T-helper 2 cell treated with Interferon-gamma antibody and Interleukin-4, amounts not matched to agents 100 ng/mL and 5 ng/mL, for 36 hours (primary cell): ENCODE measurements at regions not wholly inside any gene's neighbourhood (a gene's known extent, or its start where the extent isn't known, plus 50 kb on each side); places are given as distances from the start of the nearest gene placed in this dataset.

ENCODE experiments used
- intact Hi-C: fragments of 100-400 bp; cut with micrococcal nuclease; formaldehyde crosslinking; loops from one replicate; pipeline ENCODE4 v1.15.1; 2023

GRCh38 chr2:188850786-188851185, 123.4 kb upstream of the COL3A1 start:
- intact Hi-C loops: no loop called here

GRCh38 chr2:188851311-188851710, 122.9 kb upstream of the COL3A1 start:
- intact Hi-C loops: no loop called here

GRCh38 chr2:188851826-188852225, 122.3 kb upstream of the COL3A1 start:
- intact Hi-C loops: no loop called here

- intact Hi-C loops: no loop called here
These were observed 121.4 kb upstream of the COL3A1 start for GRCh38 chr2:188852772-188853171.

GRCh38 chr2:188853307-188853706, 120.9 kb upstream of the COL3A1 start:
- intact Hi-C loops: no loop called here

- intact Hi-C loops: no loop called here
These were observed 108.5 kb upstream of the COL3A1 start for GRCh38 chr2:188865681-188866080.

GRCh38 chr2:188869550-188869949, 104.6 kb upstream of the COL3A1 start:
- intact Hi-C loops: no loop called here

GRCh38 chr2:188870289-188870688, 103.9 kb upstream of the COL3A1 start:
- intact Hi-C loops: no loop called here

- intact Hi-C loops: no loop called here
These were observed 99.1 kb upstream of the COL3A1 start for GRCh38 chr2:188875104-188875503.

- intact Hi-C loops: no loop called here
These were observed 95.5 kb upstream of the COL3A1 start for GRCh38 chr2:188878716-188879115.

- intact Hi-C loops: no loop called here
These were observed 93.4 kb upstream of the COL3A1 start for GRCh38 chr2:188880740-188881139.

GRCh38 chr2:188881434-188881833, 92.7 kb upstream of the COL3A1 start:
- intact Hi-C loops: no loop called here

- intact Hi-C loops: no loop called here
These were observed 90.1 kb upstream of the COL3A1 start for GRCh38 chr2:188884046-188884445.

- intact Hi-C loops: no loop called here
These were observed 89.7 kb upstream of the COL3A1 start for GRCh38 chr2:188884517-188884916.

GRCh38 chr2:188889187-188889586, 85.0 kb upstream of the COL3A1 start:
- intact Hi-C loops: no loop called here

GRCh38 chr2:188890755-188891154, 83.4 kb upstream of the COL3A1 start:
- intact Hi-C loops: no loop called here

GRCh38 chr2:188892636-188893035, 81.5 kb upstream of the COL3A1 start:
- intact Hi-C loops: no loop called here

- intact Hi-C loops: no loop called here
These were observed 80.2 kb upstream of the COL3A1 start for GRCh38 chr2:188893972-188894371.

GRCh38 chr2:188894979-188895378, 79.2 kb upstream of the COL3A1 start:
- intact Hi-C loops: no loop called here

GRCh38 chr2:188897096-188897495, 77.1 kb upstream of the COL3A1 start:
- intact Hi-C loops: no loop called here

GRCh38 chr2:188898261-188898660, 75.9 kb upstream of the COL3A1 start:
- intact Hi-C loops: no loop called here

GRCh38 chr2:188902901-188903491, 71.2 kb upstream of the COL3A1 start:
- intact Hi-C loops: no loop called here

GRCh38 chr2:188903740-188904139, 70.4 kb upstream of the COL3A1 start:
- intact Hi-C loops: no loop called here

- intact Hi-C loops: no loop called here
These were observed 65.1 kb upstream of the COL3A1 start for GRCh38 chr2:188909036-188909435.
